H1 (cell line): ENCODE measurements at regions not wholly inside any gene's neighbourhood (a gene's known extent, or its start where the extent isn't known, plus 50 kb on each side); places are given as distances from the start of the nearest gene placed in this dataset.

Experiments used
- CTCF ChIA-PET: fragments of 300-600 bp; sonication (Branson Sonifier 250); formaldehyde crosslinking; loops from one replicate; lab custom pipeline; 2021; ENCODE audit not compliant: partially characterized antibody; lab: Charles Lee
- POLR2A ChIA-PET: fragments of 300-600 bp; sonication (Branson Sonifier 250); formaldehyde crosslinking; loops from one replicate; lab custom pipeline; 2021; ENCODE audit warnings: inconsistent platforms; ENCODE audit not compliant: partially characterized antibody; lab: Charles Lee
- DNase-seq, 2 experiments: peaks; one replicate each; pipeline versions ENCODE4 v3.0.0 to v3.0.0-alpha.2; 2010 to 2022; ENCODE audit warnings: low spot score in 2 of 2, low read depth in 1 of 2, mixed read lengths in 1 of 2
- FAIRE-seq: peaks from 2 replicates; lab custom pipeline; 2011; peaks lifted over from hg19 to GRCh38; lab: Jason Lieb, UNC
- H2AFZ ChIP-seq: 2 replicates; pipeline ENCODE4 v1.8.1; 2012; ENCODE audit warnings: low read length, inconsistent platforms
- H2AK5ac ChIP-seq: 2 replicates; pipeline ENCODE4 v1.6.1; 2013; ENCODE audit warnings: low read depth, low read length
- H2BK120ac ChIP-seq: replicated peaks from 2 replicates; pipeline ENCODE3; 2013; ENCODE audit warnings: low read depth, low read length, inconsistent platforms
- H2BK12ac ChIP-seq: 2 replicates; pipeline ENCODE4 v1.6.1; 2013; ENCODE audit warnings: low read depth, low read length
- H2BK15ac ChIP-seq: 2 replicates; pipeline ENCODE4 v1.6.1; 2013; ENCODE audit warnings: low read length
- H2BK20ac ChIP-seq: 2 replicates; pipeline ENCODE4 v1.6.1; 2013; ENCODE audit warnings: low read length
- H2BK5ac ChIP-seq: 2 replicates; pipeline ENCODE4 v1.6.1; 2013; ENCODE audit warnings: low read depth, low read length
- H3K14ac ChIP-seq: 2 replicates; pipeline ENCODE4 v1.6.1; 2013; ENCODE audit warnings: inconsistent platforms; ENCODE audit not compliant: insufficient read length
- H3K18ac ChIP-seq: 2 replicates; pipeline ENCODE4 v1.6.1; 2013; ENCODE audit warnings: low read length; ENCODE audit errors: extremely low read depth
- H3K23ac ChIP-seq: 2 replicates; pipeline ENCODE4 v1.6.1; 2013; ENCODE audit warnings: inconsistent platforms; ENCODE audit not compliant: insufficient read length
- H3K23me2 ChIP-seq: 2 replicates; pipeline ENCODE4 v1.6.1; 2013; ENCODE audit warnings: low read depth, low read length
- H3K27ac ChIP-seq: 2 replicates; pipeline ENCODE4 v1.6.1; 2011; ENCODE audit warnings: low read depth, low read length, inconsistent platforms
- H3K27me3 ChIP-seq, 4 experiments: replicated peaks in 1 of 4; 1 replicate in 1 of 4; 2 replicates in 3 of 4; pipeline versions ENCODE4 v1.6.1 to v1.8.1; 2011 to 2013; ENCODE audit warnings: low read length in 3 of 4, mild to moderate bottlenecking in 3 of 4, inconsistent platforms in 2 of 4, mixed read lengths in 2 of 4, moderate library complexity in 1 of 4; ENCODE audit not compliant: control insufficient read depth in 3 of 4, insufficient read depth in 3 of 4; ENCODE audit errors: extremely low read depth in 1 of 4
- H3K36me3 ChIP-seq, 4 experiments: 2 replicates each; pipeline versions ENCODE4 v1.6.1 to v1.8.1; 2011 to 2013; ENCODE audit warnings: mild to moderate bottlenecking in 4 of 4, low read length in 3 of 4, moderate library complexity in 2 of 4, control low read depth in 1 of 4, inconsistent platforms in 1 of 4; ENCODE audit not compliant: insufficient read depth in 4 of 4, control insufficient read depth in 2 of 4
- H3K4ac ChIP-seq: replicated peaks from 2 replicates; pipeline ENCODE3; 2013; ENCODE audit warnings: low read length, low read depth, mixed read lengths, inconsistent platforms; ENCODE audit not compliant: insufficient read length
- H3K4me1 ChIP-seq, 4 experiments: replicated peaks in 1 of 4; 1 replicate in 1 of 4; 2 replicates in 3 of 4; pipeline versions ENCODE4 v1.6.1 to v1.8.1; 2011 to 2013; ENCODE audit warnings: low read length in 3 of 4, inconsistent platforms in 2 of 4, mixed read lengths in 1 of 4; ENCODE audit not compliant: insufficient read depth in 4 of 4, control insufficient read depth in 3 of 4
- H3K4me2 ChIP-seq, 2 experiments: 2 replicates each; pipeline versions ENCODE4 v1.6.1 to v1.8.1; 2011 to 2013; ENCODE audit warnings: low read depth in 2 of 2, low read length in 2 of 2, control low read depth in 1 of 2, inconsistent platforms in 1 of 2, mild to moderate bottlenecking in 1 of 2; ENCODE audit not compliant: insufficient read depth in 1 of 2
- H3K4me3 ChIP-seq, 4 experiments: fragments of 200-600, 300-600 bp in 1 of 4; sonication (generic), shearing (Covaris generic), sonication (Bioruptor Twin) in 1 of 4; 2 replicates each; pipeline versions ENCODE4 v1.5.1 to v1.8.1; 2011 to 2016; ENCODE audit warnings: low read length in 4 of 4, low read depth in 3 of 4, control low read depth in 2 of 4, inconsistent platforms in 2 of 4, mild to moderate bottlenecking in 2 of 4, mixed read lengths in 1 of 4, moderate library complexity in 1 of 4; ENCODE audit not compliant: insufficient read depth in 2 of 4; ENCODE audit errors: extremely low read depth in 1 of 4
- H3K56ac ChIP-seq: replicated peaks from 2 replicates; pipeline ENCODE3; 2013; ENCODE audit warnings: low read depth, mild to moderate bottlenecking, mixed read lengths, low read length, inconsistent platforms; ENCODE audit not compliant: insufficient read length
- H3K79me1 ChIP-seq: 2 replicates; pipeline ENCODE4 v1.6.1; 2013; ENCODE audit warnings: low read depth, low read length, control low read depth
- H3K79me2 ChIP-seq, 2 experiments: 2 replicates each; pipeline versions ENCODE4 v1.6.1 to v1.8.1; 2012 to 2013; ENCODE audit warnings: low read length in 2 of 2, mild to moderate bottlenecking in 2 of 2, inconsistent platforms in 1 of 2; ENCODE audit not compliant: insufficient read depth in 2 of 2, control insufficient read depth in 1 of 2
- H3K9ac ChIP-seq, 4 experiments: replicated peaks in 1 of 4; 1 replicate in 1 of 4; 2 replicates in 3 of 4; pipeline versions ENCODE4 v1.6.1 to v1.8.1; 2011 to 2013; ENCODE audit warnings: low read depth in 3 of 4, low read length in 3 of 4, control low read depth in 2 of 4, mild to moderate bottlenecking in 2 of 4, moderate library complexity in 2 of 4, inconsistent platforms in 1 of 4; ENCODE audit errors: extremely low read depth in 1 of 4
- H3K9me3 ChIP-seq, 2 experiments: 2 replicates each; pipeline versions ENCODE4 v1.6.1 to v1.8.1; 2012 to 2013; ENCODE audit warnings: mild to moderate bottlenecking in 2 of 2, moderate library complexity in 2 of 2, control low read depth in 1 of 2, inconsistent platforms in 1 of 2, low read depth in 1 of 2, low read length in 1 of 2, mixed read lengths in 1 of 2; ENCODE audit not compliant: insufficient read depth in 2 of 2
- H4K20me1 ChIP-seq, 2 experiments: replicated peaks in 1 of 2; 2 replicates each; pipeline versions ENCODE3 to v1.8.1; 2011 to 2013; ENCODE audit warnings: inconsistent platforms in 2 of 2, low read length in 2 of 2, mild to moderate bottlenecking in 1 of 2; ENCODE audit not compliant: insufficient read depth in 2 of 2, control insufficient read depth in 1 of 2
- H4K5ac ChIP-seq: 2 replicates; pipeline ENCODE4 v1.6.1; 2013; ENCODE audit warnings: low read length, low read depth, mixed read lengths, inconsistent platforms; ENCODE audit not compliant: insufficient read length
- H4K8ac ChIP-seq: 2 replicates; pipeline ENCODE4 v1.8.0; 2013; ENCODE audit warnings: mild to moderate bottlenecking, moderate library complexity, low read length, inconsistent platforms; ENCODE audit not compliant: insufficient read depth; ENCODE audit errors: extremely low read depth
- H4K91ac ChIP-seq: replicated peaks from 2 replicates; pipeline ENCODE3; 2013; ENCODE audit warnings: low read length, mixed read lengths, inconsistent platforms; ENCODE audit not compliant: insufficient read length
- CBX5 ChIP-seq: fragments of 300-800, 300-1000 bp; sonication (generic); IDR thresholded peaks from 2 replicates; pipeline ENCODE4 v1.7.1; 2016; ENCODE audit warnings: antibody characterized with exemption, low read length, low read depth
- CEBPB ChIP-seq: IDR thresholded peaks from 2 replicates; pipeline ENCODE4 v1.6.1; 2012; ENCODE audit warnings: low read depth, low read length
- WGBS, 2 experiments: shearing (Covaris generic) in 1 of 2; methylation state at CpG; one replicate each; pipeline versions ENCODE4 v1.1.6 to v1.1.7; 2013 to 2015; ENCODE audit warnings: low lambda C conversion rate in 2 of 2, mixed read lengths in 2 of 2, inconsistent platforms in 1 of 2, low coverage in 1 of 2, missing lambda C conversion rate in 1 of 2; ENCODE audit not compliant: insufficient replicate concordance in 2 of 2, insufficient coverage in 1 of 2, insufficient read length in 1 of 2; ENCODE audit errors: extremely low coverage in 1 of 2, missing lambda C conversion rate in 1 of 2; 5-methylcytosine and 5-hydroxymethylcytosine counted together

DNA sequence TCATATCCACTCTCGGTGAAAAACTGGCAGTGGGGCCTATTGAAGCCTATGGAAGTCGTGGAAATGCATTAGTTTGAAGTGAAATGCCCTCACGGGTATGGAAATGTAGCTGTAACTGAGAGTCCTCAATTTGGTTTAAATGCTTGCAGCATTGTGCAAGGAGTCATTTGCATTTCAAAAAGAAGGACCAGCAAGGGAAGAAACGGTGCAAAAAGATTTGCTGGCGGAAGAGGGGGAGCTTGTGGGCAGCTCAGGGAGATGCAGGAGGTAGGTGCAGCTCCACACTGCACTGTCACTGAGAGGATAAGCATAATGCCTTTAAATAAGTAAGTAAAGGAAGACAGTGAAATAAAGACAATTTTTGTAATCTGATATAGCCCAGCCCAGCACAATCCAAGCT, 400.4 kb upstream of the DIPK2B start:
- peaks cover 0 to 6% (median 0%) of the 10 kb centered on the region in 4 experiments; a peak in 2 of 7 replicates for H3K4me1 ChIP-seq
- no peak overlapping the region for H2AK5ac ChIP-seq
- no peak overlapping the region for H3K4ac ChIP-seq
- H3K27ac ChIP-seq = no peak overlapping the region
- H4K20me1 ChIP-seq = no peaks in the 10 kb centered on the region
- FAIRE-seq (no peak), DNase-seq (peak in 1 of 2 experiments; percentile 13)
- no peak overlapping the region for H2BK15ac ChIP-seq
- ChIA-PET CTCF (no interaction called here), POLR2A (no interaction called here)
- no peak overlapping the region for H2BK5ac ChIP-seq
- H4K8ac ChIP-seq = no peak overlapping the region
- no peak overlapping the region for H2BK12ac ChIP-seq
- H3K56ac ChIP-seq = no peak overlapping the region
- 22% methylated on average over 5 of the region's 5 CpGs; no CpG with 5 or more reads in 1 of the 2 experiments for WGBS, 2 experiments
- no peaks in the 10 kb centered on the region for H3K79me2 ChIP-seq
- H2BK120ac ChIP-seq = no peak overlapping the region
- H3K36me3 ChIP-seq = no peaks in the 10 kb centered on the region
- H3K23me2 ChIP-seq = no peaks in the 10 kb centered on the region
- no peak overlapping the region for H3K9ac ChIP-seq
- no peak overlapping the region for H3K4me2 ChIP-seq
- TF ChIP-seq CEBPB (peak; percentile 84), CBX5 (no peak)
- no peaks in the 10 kb centered on the region for H3K79me1 ChIP-seq
- H3K4me3 ChIP-seq = no peak overlapping the region
- H2AFZ ChIP-seq = no peak overlapping the region
- no peaks in the 10 kb centered on the region for H3K27me3 ChIP-seq
- H3K18ac ChIP-seq = no peak overlapping the region; the same call in 1 of the 2 replicates
- no peaks in the 10 kb centered on the region for H3K9me3 ChIP-seq
- no peak overlapping the region for H2BK20ac ChIP-seq
- no peak overlapping the region for H4K91ac ChIP-seq
- H3K23ac ChIP-seq = no peak overlapping the region
- H3K14ac ChIP-seq = no peak overlapping the region
- H4K5ac ChIP-seq = no peak overlapping the region
